Prostate gland (tissue), 2 donors: ENCODE measurements at regions not wholly inside any gene's neighbourhood (a gene's known extent, or its start where the extent isn't known, plus 50 kb on each side); places are given as distances from the start of the nearest gene placed in this dataset.

Source experiments
- DNase-seq: peaks from one replicate; pipeline ENCODE4 v3.0.0-alpha.2; 2019; ENCODE audit warnings: low spot score
- H3K27ac ChIP-seq, 2 donors: fragments of 200-600 bp; sonication (generic); 2 replicates each; pipeline ENCODE4 v1.5.1; 2017 to 2019
- H3K27me3 ChIP-seq: fragments of 200-600 bp; sonication (generic); replicated peaks from 2 replicates; pipeline ENCODE4 v1.5.1; 2019; ENCODE audit not compliant: insufficient read depth
- H3K36me3 ChIP-seq, 2 donors: fragments of 200-600 bp; sonication (generic); 1 replicate in 1 of 2; 2 replicates in 1 of 2; pipeline versions ENCODE4 v1.5.1 to v1.8.1; 2017 to 2019
- H3K4me1 ChIP-seq: fragments of 200-600 bp; sonication (generic); replicated peaks from 2 replicates; pipeline ENCODE4 v1.5.1; 2019
- H3K4me3 ChIP-seq, 2 donors: fragments of 200-600 bp; sonication (generic); 2 replicates each; pipeline ENCODE4 v1.5.1; 2017 to 2019
- H3K9me3 ChIP-seq: fragments of 200-600 bp; sonication (generic); 2 replicates; pipeline ENCODE4 v1.5.1; 2017
- CTCF ChIP-seq, 4 experiments: fragments of 200-600 bp in 2 of 4; fragments of 450-650 bp in 2 of 4; sonication (generic) in 2 of 4; IDR thresholded peaks; 1 replicate in 3 of 4; 2 replicates in 1 of 4; pipeline ENCODE4 v1.5.1; 2016 to 2019; ENCODE audit warnings: antibody characterized with exemption in 4 of 4, mild to moderate bottlenecking in 2 of 4, moderate library complexity in 2 of 4
- POLR2A ChIP-seq: fragments of 450-650 bp; IDR thresholded peaks from one replicate; pipeline ENCODE4 v1.6.1; 2016; ENCODE audit warnings: antibody characterized with exemption, mild to moderate bottlenecking
- POLR2AphosphoS5 ChIP-seq: sonication (generic); formaldehyde crosslinking; IDR thresholded peaks from one replicate; pipeline ENCODE4 v1.6.1; 2017; ENCODE audit warnings: antibody characterized with exemption
- WGBS: methylation state at CpG from one replicate; pipeline ENCODE4 v1.1.5; 2018; 5-methylcytosine and 5-hydroxymethylcytosine counted together
- intact Hi-C: fragments of 100-400 bp; cut with DNase I; formaldehyde crosslinking; loops from one replicate; pipeline ENCODE4 v1.14.2; 2022

- TF ChIP-seq POLR2A, result no peak
- TF ChIP-seq POLR2AphosphoS5, result no peak
- no peak for TF ChIP-seq CTCF (IDR thresholded peaks at IDR 0.05)
- no peak overlapping the region for H3K4me3 ChIP-seq
- H3K27ac ChIP-seq, result no peak overlapping the region
- no peaks in the 10 kb centered on the region for H3K27me3 ChIP-seq
- no peaks in the 10 kb centered on the region for H3K9me3 ChIP-seq
- no peak for DNase-seq
- H3K4me1 ChIP-seq, result no peaks in the 10 kb centered on the region
- WGBS, result 95% methylated on average over 5 of the region's 5 CpGs
- H3K36me3 ChIP-seq, result no peaks in the 10 kb centered on the region
- intact Hi-C loops, result no loop called here
Observed at GRCh38 chr10:53325066-53325465, 552.5 kb upstream of the MBL2 start.

GRCh38 chr10:53315709-53316108 lies 543.1 kb upstream of the MBL2 start:
- intact Hi-C loops, result no loop called here
- no peak overlapping the region for H3K27ac ChIP-seq
- DNase-seq, result no peak
- no peaks in the 10 kb centered on the region for H3K36me3 ChIP-seq
- no peak overlapping the region for H3K4me3 ChIP-seq
- no peaks in the 10 kb centered on the region for H3K4me1 ChIP-seq
- TF ChIP-seq POLR2AphosphoS5 (no peak), POLR2A (no peak), CTCF (IDR thresholded peaks at IDR 0.05) (no peak)
- H3K27me3 ChIP-seq, result no peaks in the 10 kb centered on the region
- H3K9me3 ChIP-seq, result no peaks in the 10 kb centered on the region

- H3K27me3 ChIP-seq, result no peaks in the 10 kb centered on the region
- no peak overlapping the region for H3K27ac ChIP-seq
- no peaks in the 10 kb centered on the region for H3K4me1 ChIP-seq
- intact Hi-C loops, result no loop called here
- DNase-seq, result no peak
- TF ChIP-seq POLR2AphosphoS5, result no peak
- no peak for TF ChIP-seq CTCF (IDR thresholded peaks at IDR 0.05)
- no peak for TF ChIP-seq POLR2A
- no peak overlapping the region for H3K4me3 ChIP-seq
- 19% methylated on average over 1 of the region's 1 CpG for WGBS
- no peaks in the 10 kb centered on the region for H3K36me3 ChIP-seq
- H3K9me3 ChIP-seq, result no peaks in the 10 kb centered on the region
Observed at GRCh38 chr10:53314876-53315275, 542.3 kb upstream of the MBL2 start.

- H3K27me3 ChIP-seq, result no peaks in the 10 kb centered on the region
- intact Hi-C loops, result no loop called here
- H3K27ac ChIP-seq, result no peak overlapping the region
- no peaks in the 10 kb centered on the region for H3K9me3 ChIP-seq
- H3K4me1 ChIP-seq, result no peaks in the 10 kb centered on the region
- WGBS, result 86% methylated on average over 3 of the region's 3 CpGs
- no peak for DNase-seq
- H3K4me3 ChIP-seq, result no peak overlapping the region
- TF ChIP-seq CTCF (IDR thresholded peaks at IDR 0.05) (no peak), POLR2A (no peak), POLR2AphosphoS5 (no peak)
- H3K36me3 ChIP-seq, result no peaks in the 10 kb centered on the region
Observed at GRCh38 chr10:53298443-53298842, 525.9 kb upstream of the MBL2 start.

- H3K27me3 ChIP-seq, result no peaks in the 10 kb centered on the region
- TF ChIP-seq POLR2A (no peak), POLR2AphosphoS5 (no peak), CTCF (IDR thresholded peaks at IDR 0.05) (no peak)
- intact Hi-C loops, result no loop called here
- no peaks in the 10 kb centered on the region for H3K4me1 ChIP-seq
- no peak overlapping the region for H3K4me3 ChIP-seq
- H3K9me3 ChIP-seq, result no peaks in the 10 kb centered on the region
- H3K36me3 ChIP-seq, result no peaks in the 10 kb centered on the region
- WGBS, result 52% methylated on average over 4 of the region's 4 CpGs
- H3K27ac ChIP-seq, result no peak overlapping the region
- DNase-seq, result no peak
Observed at GRCh38 chr10:53284615-53285182, 512.1 kb upstream of the MBL2 start.
